Stimulated activated CD8-positive, alpha-beta memory T cell treated with anti-CD3 and anti-CD28 coated beads, Interleukin-4, amount 100 ng/mL, for 1 hour (primary cell): ENCODE measurements at regions not wholly inside any gene's neighbourhood (a gene's known extent, or its start where the extent isn't known, plus 50 kb on each side); places are given as distances from the start of the nearest gene placed in this dataset.

Experiments
- DNase-seq, 2 donors: peaks; one replicate each; pipeline ENCODE4 v3.0.0-alpha.2; 2020; ENCODE audit warnings: low read depth in 2 of 2, low spot score in 1 of 2

DNA sequence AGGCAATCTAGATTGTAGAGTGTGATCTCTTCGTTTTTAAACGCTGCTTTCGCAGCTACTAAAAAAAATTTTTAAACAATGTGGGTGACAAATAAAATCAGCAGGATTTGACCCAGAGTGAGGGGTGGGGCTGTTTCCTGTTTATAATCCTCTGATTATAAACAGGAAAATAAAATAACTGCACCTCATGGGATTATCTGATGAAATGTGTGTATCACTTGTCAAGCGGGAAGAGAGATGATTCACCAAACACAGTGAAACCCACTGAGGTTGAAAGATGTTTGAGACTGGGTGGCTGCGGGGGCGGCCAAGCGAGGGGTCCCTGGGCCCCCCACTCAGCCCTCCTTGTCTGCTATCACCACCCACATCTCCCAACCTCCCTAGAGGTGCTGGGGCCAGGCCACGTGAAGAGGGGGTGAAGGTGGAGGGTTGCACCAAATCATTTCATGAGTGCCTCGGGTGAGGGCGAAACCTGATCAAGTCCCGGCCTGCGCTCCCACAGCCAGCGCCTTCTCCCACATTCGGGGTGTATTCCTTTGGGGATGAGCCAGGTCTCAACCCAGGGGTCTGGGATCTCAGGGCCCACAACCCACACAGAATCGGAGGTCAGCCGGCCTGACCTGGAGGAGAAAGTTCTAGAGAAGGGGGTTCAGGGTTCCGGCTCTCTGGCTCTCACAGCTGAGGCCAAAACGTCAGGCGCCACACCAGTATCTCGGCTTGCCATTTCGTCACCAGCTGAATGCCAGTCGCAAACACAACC, 212.5 kb downstream of the BMP7 start:
- DNase-seq = no peak

- DNase-seq = no peak
Measured at GRCh38 chr20:57055345-57055744, 211.1 kb downstream of the BMP7 start.

DNA sequence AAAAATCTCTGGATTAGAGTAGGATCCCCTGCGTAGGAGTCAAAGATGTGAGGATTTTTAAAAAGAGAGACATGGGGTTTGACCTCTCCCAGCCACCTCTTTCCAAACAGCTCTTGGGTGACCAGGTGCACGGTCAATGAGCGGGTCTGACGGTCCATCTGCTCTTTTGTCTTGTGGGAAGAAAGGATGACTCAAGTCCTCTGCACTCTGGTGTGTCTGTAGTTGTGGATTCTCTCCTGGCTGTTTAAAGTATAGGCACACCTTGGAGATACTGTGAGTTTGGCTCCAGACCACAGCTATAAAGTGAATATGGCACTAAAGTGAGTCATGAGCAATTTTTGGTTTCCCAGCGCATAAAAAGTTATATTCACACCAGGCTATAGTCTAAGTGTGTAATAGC, 209.8 kb downstream of the BMP7 start:
- no peak for DNase-seq

- DNase-seq = no peak
Measured at GRCh38 chr20:57059055-57059596, 207.3 kb downstream of the BMP7 start.

DNA sequence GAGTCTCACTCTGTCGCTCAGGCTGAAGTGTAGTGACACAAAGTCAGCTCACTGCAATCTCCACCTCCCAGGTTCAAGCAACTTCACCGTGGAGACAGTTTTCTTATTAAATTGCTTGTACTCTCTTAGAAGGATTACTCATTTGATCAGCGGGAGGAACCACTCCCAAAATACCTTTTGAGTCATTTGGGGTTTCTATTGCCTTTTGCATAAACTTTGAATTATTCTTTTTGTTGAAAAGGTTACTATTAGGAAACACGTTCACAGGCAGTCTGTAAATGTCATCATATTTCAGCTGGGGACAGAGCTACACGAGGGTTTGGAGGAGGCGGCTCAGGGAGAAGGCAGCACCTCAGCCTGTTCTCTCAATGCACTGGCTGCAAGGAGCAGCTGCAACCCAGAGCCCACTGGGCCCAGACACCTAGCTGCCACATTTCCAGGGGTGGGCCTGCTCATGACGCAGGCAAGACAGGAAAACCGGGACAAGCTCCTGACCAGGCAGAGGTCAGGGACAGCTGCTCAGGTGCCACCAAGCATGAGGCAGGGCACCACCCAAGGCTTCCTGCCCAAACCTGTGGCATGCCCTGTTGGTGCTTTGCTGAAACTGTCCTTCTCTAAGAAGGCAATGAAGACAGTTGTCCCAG, 205.9 kb downstream of the BMP7 start:
- no peak for DNase-seq

DNA sequence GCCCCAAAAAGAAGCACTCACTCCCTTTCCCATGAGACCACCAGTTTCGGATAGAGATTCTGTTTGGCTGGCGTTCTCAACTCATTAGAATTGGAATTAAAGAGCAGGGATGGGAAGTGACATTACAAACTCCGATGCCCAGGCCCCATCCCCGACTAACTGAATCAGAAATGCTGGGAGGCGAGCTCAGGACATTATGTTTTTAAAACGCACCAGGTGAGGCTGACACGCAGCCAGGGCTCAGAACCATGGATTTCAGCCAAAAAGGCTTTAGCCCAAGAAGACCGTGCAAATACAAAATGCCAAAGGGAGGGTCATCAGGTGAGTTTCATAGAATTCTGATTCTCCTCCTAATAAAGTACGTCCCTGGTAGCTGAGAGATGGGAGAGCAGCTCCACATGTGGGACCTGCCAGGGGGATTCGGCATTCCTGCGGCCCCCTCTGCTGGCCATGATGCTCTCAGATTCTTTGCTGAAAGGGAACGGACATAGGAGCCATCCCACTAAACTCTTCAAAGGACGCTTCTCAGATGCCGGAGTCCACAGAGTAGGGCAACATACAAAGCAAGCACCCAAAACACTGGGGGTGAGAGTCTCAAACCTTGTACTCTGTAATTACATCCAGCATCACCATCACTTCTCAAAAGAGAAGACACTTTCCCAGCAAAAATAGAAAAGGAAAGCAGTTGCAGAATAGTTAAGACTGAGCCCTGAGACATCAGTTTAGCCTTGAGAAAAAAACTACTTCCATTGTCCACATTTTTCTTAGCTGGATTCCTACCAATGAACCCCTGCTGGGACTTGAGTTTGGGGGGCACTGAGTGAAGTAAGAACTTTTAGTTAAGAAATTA, 205.2 kb downstream of the BMP7 start:
- DNase-seq = no peak

DNA sequence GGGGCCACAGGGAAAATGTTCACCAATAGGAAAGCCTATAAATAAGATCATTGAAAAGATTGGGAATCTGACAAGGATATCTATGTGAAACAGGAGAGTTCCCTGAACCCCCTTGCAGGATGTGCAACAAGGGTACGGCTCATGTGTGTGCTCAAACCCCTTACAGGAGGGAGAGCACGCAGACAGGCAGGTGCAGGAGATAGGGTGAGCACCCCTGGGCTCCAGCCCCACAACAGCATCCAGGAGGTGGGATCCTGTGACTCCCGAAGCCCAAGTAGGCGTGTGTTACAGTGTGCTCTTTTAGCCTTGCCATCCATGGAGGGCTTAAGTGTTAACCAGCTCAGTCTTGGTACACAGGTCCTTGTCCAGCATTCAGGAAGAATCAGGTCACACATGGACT, 204.2 kb downstream of the BMP7 start:
- DNase-seq = no peak

GRCh38 chr20:57062696-57063270, 203.7 kb downstream of the BMP7 start:
- no peak for DNase-seq

DNA sequence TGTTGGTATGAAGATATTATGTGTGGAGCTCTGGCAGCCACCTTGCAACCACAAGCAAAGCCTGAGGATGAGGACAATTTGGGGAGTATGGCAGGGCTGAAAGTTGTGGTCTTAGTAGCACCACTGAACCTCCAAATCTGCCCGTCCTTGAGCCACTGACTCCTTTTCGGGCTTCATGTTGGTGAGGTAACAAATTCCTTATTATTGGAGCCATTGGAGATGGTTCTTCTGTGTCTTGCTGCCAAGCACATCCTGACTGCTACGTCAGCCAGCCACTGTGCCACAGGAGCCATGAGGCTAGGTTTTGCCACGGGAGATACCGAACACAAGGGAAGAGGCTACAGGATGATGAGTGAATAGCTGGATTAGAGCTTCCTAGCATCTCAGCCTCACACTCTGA, 201.6 kb downstream of the BMP7 start:
- no peak for DNase-seq

DNA sequence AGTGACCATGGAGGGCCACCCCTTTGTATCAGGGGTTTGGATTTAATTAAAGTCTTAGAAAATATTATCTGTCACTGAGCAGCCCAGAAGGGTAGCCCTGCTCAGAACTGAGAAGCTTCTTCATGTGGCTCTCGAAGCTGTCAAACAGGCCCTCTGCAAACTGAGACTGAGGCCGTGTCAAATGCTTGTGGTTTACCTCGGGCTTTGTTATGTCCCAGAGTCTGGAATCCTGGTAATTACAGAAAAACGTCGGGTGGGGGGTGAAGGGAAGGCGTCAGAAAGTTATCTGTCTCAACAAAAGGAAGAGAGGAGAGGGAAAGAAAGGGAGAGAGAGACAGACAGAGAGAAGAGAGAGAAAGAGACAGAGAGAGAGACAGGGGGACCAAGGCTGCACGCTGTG, 200.8 kb downstream of the BMP7 start:
- DNase-seq = no peak

- DNase-seq = no peak
Measured at GRCh38 chr20:57066126-57066900, 200.1 kb downstream of the BMP7 start.

DNA sequence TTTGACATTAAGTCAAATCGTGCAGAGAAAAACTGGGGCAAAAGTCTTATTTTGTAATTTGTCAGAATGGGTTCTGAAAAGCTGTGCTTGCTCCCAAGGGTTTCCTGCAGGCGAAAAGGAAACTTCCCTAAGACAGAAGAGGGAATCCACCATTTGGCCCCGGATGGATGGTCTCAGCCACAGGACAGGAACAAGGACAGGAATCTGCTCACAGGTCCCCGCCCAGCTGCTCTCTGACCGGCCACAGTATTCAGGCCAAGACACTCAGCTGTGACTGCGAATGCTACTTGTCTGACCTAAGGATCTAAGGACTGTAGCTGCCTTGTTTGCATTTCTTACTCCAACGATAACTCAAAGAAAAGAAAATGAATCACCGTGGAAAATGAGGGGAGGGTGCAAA, 197.0 kb downstream of the BMP7 start:
- no peak for DNase-seq

GRCh38 chr20:57070296-57070695, 196.1 kb downstream of the BMP7 start:
- no peak for DNase-seq

DNA sequence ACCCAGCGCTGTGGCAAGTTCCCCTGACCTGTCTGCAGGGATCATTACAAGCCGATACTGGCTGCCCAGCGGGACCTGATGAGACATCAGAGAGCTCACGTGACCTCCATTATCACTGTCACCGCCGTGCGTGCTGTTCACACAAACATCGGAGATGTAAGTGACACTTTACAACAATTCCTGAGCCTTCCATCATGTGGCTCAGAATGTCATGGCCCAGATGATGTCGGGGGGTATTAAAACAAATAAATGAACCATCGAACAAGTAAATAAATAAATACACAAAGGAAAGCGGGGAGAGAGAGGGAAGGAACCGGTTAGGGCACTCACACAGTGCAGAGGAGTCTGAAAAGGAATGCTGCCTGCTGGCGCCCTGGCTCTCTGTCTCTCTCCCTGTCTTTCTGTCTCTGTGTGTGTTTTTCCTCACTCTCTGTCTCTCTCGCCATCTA, 195.1 kb downstream of the BMP7 start:
- DNase-seq = no peak

- DNase-seq = no peak
Measured at GRCh38 chr20:57071954-57072583, 194.4 kb downstream of the BMP7 start.

- DNase-seq = no peak
Measured at GRCh38 chr20:57073402-57073801, 193.0 kb downstream of the BMP7 start.

DNA sequence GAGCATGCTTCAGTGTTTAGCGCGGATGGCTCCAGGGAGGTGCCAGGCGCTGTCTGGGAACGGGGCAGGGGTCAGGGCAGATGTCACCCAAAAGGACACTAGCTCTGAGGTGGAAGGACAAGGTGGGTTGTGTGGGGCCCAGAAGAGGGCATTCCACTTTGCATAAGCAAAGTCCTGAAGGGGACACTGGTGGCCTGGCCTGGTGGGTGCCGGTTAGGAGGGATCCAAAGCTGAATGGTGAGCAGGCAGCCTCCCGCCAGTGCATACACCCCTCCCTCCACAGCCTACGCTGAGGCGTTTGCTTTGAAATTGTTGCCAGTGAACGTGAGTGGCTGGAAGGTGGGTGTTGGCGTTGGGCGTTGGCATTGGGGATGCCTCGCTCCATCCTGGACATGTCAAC, 192.1 kb downstream of the BMP7 start:
- DNase-seq = no peak

GRCh38 chr20:57075181-57075580, 191.3 kb downstream of the BMP7 start:
- DNase-seq = no peak

- no peak for DNase-seq
Measured at GRCh38 chr20:57075603-57076002, 190.8 kb downstream of the BMP7 start.

DNA sequence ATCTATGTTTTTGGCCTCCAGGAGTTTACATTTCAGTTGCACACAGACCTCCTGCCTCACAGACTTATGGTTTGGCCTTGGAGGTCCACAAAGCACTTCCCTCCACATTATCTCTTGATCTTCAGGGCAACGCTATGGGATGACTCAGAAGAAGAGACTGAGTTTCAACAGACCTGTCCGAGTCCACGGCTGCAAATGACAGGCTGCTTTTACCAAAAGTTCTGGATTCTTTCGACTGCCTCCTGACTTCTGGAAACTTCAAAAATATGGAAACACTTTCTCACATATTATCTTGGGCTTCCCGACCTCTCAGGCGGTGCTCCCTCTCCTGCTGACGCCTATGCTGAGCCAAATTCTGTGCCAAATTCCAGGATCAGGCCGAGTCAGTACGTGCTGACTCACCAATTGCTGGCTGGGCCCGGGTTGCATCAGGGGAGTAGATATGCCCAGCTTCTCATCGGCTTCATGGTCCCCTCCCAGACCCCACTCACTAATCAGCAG, 190.2 kb downstream of the BMP7 start:
- no peak for DNase-seq
